ENCODE measurements at regions not wholly inside any gene's neighbourhood (a gene's known extent, or its start where the extent isn't known, plus 50 kb on each side); places are given as distances from the start of the nearest gene placed in this dataset.

- Histone ChIP-seq H3K4me3 (ENCODE audit: low read length, poor library complexity, severe bottlenecking) (no peak overlapping the region), H3K27me3 (ENCODE audit: insufficient read depth, low read length, poor library complexity, severe bottlenecking) (no peaks in the 10 kb centered on the region), H3K79me2 (ENCODE audit: insufficient read depth, low read length) (no peaks in the 10 kb centered on the region), H3F3A (ENCODE audit: low read depth) (no peaks in the 10 kb centered on the region), H3K9ac (ENCODE audit: low read depth, low read length, poor library complexity, severe bottlenecking) (no peak overlapping the region), H3K9me3 (ENCODE audit: insufficient read depth, low read depth, low read length) (no peaks in the 10 kb centered on the region), H4K20me1 (ENCODE audit: insufficient read depth, low read length, poor library complexity, severe bottlenecking) (no peaks in the 10 kb centered on the region), H3K4me2 (ENCODE audit: low read depth, low read length, poor library complexity, severe bottlenecking) (no peak overlapping the region), H3K9me2 (replicated peaks; ENCODE audit: low read depth, low read length) (no peaks in the 10 kb centered on the region), H2AFZ (ENCODE audit: low read length) (no peak overlapping the region), H3K4me1 (ENCODE audit: insufficient read depth, low read length, poor library complexity, severe bottlenecking) (no peaks in the 10 kb centered on the region), H3K36me3 (ENCODE audit: insufficient read depth, low read length) (no peaks in the 10 kb centered on the region)
- TF ChIP-seq, protein P1, sequence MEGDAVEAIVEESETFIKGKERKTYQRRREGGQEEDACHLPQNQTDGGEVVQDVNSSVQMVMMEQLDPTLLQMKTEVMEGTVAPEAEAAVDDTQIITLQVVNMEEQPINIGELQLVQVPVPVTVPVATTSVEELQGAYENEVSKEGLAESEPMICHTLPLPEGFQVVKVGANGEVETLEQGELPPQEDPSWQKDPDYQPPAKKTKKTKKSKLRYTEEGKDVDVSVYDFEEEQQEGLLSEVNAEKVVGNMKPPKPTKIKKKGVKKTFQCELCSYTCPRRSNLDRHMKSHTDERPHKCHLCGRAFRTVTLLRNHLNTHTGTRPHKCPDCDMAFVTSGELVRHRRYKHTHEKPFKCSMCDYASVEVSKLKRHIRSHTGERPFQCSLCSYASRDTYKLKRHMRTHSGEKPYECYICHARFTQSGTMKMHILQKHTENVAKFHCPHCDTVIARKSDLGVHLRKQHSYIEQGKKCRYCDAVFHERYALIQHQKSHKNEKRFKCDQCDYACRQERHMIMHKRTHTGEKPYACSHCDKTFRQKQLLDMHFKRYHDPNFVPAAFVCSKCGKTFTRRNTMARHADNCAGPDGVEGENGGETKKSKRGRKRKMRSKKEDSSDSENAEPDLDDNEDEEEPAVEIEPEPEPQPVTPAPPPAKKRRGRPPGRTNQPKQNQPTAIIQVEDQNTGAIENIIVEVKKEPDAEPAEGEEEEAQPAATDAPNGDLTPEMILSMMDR (conservative IDR thresholded peaks at IDR 0.05; ENCODE audit: low read length) = no peak
- no peak for TF ChIP-seq EZH2phosphoT487 (IDR thresholded peaks at IDR 0.05; ENCODE audit: borderline replicate concordance)
Observed at GRCh38 chr1:219665089-219665488, 52.2 kb upstream of the ZC3H11B start.

DNA sequence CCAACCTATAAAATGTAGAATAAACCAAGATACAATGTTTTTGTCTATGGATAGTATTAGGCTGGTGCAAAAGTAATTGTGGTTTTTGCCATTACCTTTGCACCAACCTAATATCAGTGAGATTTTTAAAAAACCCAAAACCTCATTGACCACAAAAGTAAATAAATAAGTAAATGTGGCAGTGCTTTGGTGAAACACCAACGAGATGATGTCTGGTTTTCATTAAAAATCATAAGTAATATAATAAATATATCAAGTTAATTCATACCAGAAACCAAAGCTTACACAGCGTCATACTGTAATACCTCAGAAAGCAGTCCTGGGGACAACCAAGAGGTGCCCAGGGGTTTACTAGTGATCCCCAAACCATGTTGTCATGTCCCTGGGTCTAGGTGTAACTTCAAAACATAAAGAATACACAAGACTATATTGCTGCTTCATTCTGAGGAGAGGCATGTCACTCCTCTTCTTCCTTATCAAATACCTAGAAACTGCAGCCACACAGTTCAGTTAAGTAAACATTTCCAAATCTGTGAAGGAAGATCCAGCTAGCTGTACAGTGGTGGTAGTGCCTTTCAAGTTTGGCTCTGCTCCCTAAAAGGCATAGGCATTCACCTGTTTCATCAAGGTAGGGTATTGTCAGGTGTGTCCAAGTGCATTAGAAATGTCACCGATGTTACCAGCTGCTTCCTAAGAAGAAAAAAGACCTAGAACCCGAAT lies 51.6 kb upstream of the ZC3H11B start:
- no peak overlapping the region for H3K4me3 ChIP-seq (ENCODE audit: low read length, poor library complexity, severe bottlenecking)
- no peak overlapping the region for H2AFZ ChIP-seq (ENCODE audit: low read length)
- H3K9me2 ChIP-seq (replicated peaks; ENCODE audit: low read depth, low read length) = no peaks in the 10 kb centered on the region
- H3K27me3 ChIP-seq (ENCODE audit: insufficient read depth, low read length, poor library complexity, severe bottlenecking) = no peaks in the 10 kb centered on the region
- no peaks in the 10 kb centered on the region for H3F3A ChIP-seq (ENCODE audit: low read depth)
- no peak overlapping the region for H3K9ac ChIP-seq (ENCODE audit: low read depth, low read length, poor library complexity, severe bottlenecking)
- no peak overlapping the region for H3K4me2 ChIP-seq (ENCODE audit: low read depth, low read length, poor library complexity, severe bottlenecking)
- no peaks in the 10 kb centered on the region for H4K20me1 ChIP-seq (ENCODE audit: insufficient read depth, low read length, poor library complexity, severe bottlenecking)
- no peaks in the 10 kb centered on the region for H3K4me1 ChIP-seq (ENCODE audit: insufficient read depth, low read length, poor library complexity, severe bottlenecking)
- no peaks in the 10 kb centered on the region for H3K79me2 ChIP-seq (ENCODE audit: insufficient read depth, low read length)
- H3K36me3 ChIP-seq (ENCODE audit: insufficient read depth, low read length) = no peaks in the 10 kb centered on the region
- H3K9me3 ChIP-seq (ENCODE audit: insufficient read depth, low read depth, low read length) = no peaks in the 10 kb centered on the region
- TF ChIP-seq EZH2phosphoT487 (IDR thresholded peaks at IDR 0.05; ENCODE audit: borderline replicate concordance) = no peak
- TF ChIP-seq, protein P1 (conservative IDR thresholded peaks at IDR 0.05; ENCODE audit: low read length) = no peak
